Thyroid gland (tissue), 4 donors: ENCODE measurements at regions not wholly inside any gene's neighbourhood (a gene's known extent, or its start where the extent isn't known, plus 50 kb on each side); places are given as distances from the start of the nearest gene placed in this dataset.

Experiments
- POLR2A ChIP-seq, 2 donors: fragments of 450-650 bp; IDR thresholded peaks; one replicate each; pipeline ENCODE4 v1.6.1; 2017; ENCODE audit warnings: antibody characterized with exemption in 2 of 2, mild to moderate bottlenecking in 2 of 2, moderate library complexity in 1 of 2
- TF ChIP-seq, protein P1 (sequence below), 6 experiments: fragments of 200-600 bp in 3 of 6; fragments of 450-650 bp in 3 of 6; sonication (generic) in 3 of 6; IDR thresholded peaks; one replicate each; pipeline ENCODE4 v1.5.1; 2016 to 2019; ENCODE audit warnings: antibody characterized with exemption in 6 of 6, mild to moderate bottlenecking in 2 of 6, inconsistent platforms in 1 of 6, moderate library complexity in 1 of 6

DNA sequence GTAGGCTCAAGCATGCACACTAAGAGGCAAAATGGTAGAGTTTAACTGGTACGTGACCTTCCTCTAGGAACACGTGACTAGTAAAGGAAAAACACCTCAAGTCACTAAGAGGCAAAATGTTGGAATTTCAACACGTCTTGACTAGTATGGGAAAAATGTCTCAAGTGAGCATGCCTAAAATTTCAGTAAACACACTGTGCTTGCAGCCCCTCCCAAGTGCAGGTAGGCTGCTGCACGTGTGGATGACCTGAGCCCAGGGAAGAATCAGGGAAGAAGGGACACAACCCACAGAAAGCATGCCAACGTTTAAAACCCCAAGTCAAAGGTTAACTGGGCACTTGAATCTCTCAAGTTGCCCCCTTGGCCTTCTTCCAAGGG is 162.2 kb downstream of the TENT5A start:
- TF ChIP-seq, protein P1, sequence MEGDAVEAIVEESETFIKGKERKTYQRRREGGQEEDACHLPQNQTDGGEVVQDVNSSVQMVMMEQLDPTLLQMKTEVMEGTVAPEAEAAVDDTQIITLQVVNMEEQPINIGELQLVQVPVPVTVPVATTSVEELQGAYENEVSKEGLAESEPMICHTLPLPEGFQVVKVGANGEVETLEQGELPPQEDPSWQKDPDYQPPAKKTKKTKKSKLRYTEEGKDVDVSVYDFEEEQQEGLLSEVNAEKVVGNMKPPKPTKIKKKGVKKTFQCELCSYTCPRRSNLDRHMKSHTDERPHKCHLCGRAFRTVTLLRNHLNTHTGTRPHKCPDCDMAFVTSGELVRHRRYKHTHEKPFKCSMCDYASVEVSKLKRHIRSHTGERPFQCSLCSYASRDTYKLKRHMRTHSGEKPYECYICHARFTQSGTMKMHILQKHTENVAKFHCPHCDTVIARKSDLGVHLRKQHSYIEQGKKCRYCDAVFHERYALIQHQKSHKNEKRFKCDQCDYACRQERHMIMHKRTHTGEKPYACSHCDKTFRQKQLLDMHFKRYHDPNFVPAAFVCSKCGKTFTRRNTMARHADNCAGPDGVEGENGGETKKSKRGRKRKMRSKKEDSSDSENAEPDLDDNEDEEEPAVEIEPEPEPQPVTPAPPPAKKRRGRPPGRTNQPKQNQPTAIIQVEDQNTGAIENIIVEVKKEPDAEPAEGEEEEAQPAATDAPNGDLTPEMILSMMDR (IDR thresholded peaks at IDR 0.05): no peak
- TF ChIP-seq POLR2A (IDR thresholded peaks at IDR 0.05): no peak
